Choroid plexus epithelial cell (primary cell): ENCODE measurements at regions not wholly inside any gene's neighbourhood (a gene's known extent, or its start where the extent isn't known, plus 50 kb on each side); places are given as distances from the start of the nearest gene placed in this dataset.

ENCODE experiments used
- DNase-seq: peaks from one replicate; pipeline ENCODE4 v3.0.0-alpha.2; 2010; ENCODE audit warnings: low read depth
- H3K4me3 ChIP-seq: 2 replicates; pipeline ENCODE4 v1.5.1; 2011; ENCODE audit warnings: low read depth, mild to moderate bottlenecking, control low read depth, low read length, moderate library complexity
- TF ChIP-seq, protein P1 (sequence below): conservative IDR thresholded peaks from 2 replicates; pipeline ENCODE4 v1.5.1; 2011; ENCODE audit warnings: low read depth, mild to moderate bottlenecking, control low read depth, inconsistent platforms, low read length, moderate library complexity

DNA sequence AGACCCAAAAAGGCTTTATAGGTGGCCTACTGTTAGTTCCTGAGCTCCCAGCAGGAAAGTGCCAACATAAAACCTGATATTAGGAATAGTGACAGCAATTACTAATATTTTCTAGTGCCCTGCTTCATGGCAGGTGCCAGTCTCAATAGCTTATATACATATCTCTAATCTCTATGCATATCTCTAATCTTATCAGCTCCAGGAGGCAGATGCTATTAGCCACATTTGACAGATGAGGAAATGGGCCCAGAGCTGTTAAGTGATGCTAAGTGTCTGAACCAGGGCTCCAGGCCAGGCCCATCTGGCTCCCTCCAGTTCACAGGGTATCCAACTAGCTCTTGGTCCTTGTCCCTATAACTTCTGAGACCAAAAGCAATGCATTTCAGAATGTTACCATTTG lies 142.5 kb downstream of the CHIC2 start:
- DNase-seq = no peak
- H3K4me3 ChIP-seq = no peak overlapping the region
- TF ChIP-seq, protein P1, sequence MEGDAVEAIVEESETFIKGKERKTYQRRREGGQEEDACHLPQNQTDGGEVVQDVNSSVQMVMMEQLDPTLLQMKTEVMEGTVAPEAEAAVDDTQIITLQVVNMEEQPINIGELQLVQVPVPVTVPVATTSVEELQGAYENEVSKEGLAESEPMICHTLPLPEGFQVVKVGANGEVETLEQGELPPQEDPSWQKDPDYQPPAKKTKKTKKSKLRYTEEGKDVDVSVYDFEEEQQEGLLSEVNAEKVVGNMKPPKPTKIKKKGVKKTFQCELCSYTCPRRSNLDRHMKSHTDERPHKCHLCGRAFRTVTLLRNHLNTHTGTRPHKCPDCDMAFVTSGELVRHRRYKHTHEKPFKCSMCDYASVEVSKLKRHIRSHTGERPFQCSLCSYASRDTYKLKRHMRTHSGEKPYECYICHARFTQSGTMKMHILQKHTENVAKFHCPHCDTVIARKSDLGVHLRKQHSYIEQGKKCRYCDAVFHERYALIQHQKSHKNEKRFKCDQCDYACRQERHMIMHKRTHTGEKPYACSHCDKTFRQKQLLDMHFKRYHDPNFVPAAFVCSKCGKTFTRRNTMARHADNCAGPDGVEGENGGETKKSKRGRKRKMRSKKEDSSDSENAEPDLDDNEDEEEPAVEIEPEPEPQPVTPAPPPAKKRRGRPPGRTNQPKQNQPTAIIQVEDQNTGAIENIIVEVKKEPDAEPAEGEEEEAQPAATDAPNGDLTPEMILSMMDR = no peak

- TF ChIP-seq, protein P1 = no peak
- DNase-seq = no peak
- no peak overlapping the region for H3K4me3 ChIP-seq
These were observed 143.5 kb downstream of the CHIC2 start for GRCh38 chr4:53920883-53921282.

DNA sequence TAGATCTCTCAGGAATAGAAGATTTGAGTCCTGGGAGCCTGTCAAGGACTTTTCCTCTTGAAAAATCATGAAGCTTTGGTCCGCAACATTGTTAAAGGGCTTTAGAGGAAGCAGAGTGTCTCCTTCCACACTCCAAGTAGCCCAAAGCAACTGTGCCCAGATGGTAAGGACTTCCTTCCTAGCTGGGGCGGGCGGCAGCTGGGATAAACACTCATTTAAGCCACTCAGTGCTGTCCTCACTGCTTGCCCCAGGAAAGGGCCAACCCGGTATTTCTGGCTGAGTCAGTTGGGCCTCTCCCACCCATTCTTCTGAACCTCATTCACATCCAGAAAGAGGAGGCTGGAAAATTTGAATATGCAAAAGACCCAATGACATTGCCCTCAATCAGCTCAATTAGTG lies 144.3 kb downstream of the CHIC2 start:
- DNase-seq = no peak
- H3K4me3 ChIP-seq = no peak overlapping the region
- TF ChIP-seq, protein P1 = no peak

GRCh38 chr4:53919535-53919934 lies 144.9 kb downstream of the CHIC2 start:
- DNase-seq = peak; percentile 54
- TF ChIP-seq, protein P1 = no peak
- no peak overlapping the region for H3K4me3 ChIP-seq

GRCh38 chr4:53917729-53918128 lies 146.7 kb downstream of the CHIC2 start:
- no peak overlapping the region for H3K4me3 ChIP-seq
- TF ChIP-seq, protein P1 = no peak
- no peak for DNase-seq

- H3K4me3 ChIP-seq = no peak overlapping the region
- peak; percentile 58 for DNase-seq
- TF ChIP-seq, protein P1 = no peak
These were observed 147.9 kb downstream of the CHIC2 start for GRCh38 chr4:53916431-53916889.

DNA sequence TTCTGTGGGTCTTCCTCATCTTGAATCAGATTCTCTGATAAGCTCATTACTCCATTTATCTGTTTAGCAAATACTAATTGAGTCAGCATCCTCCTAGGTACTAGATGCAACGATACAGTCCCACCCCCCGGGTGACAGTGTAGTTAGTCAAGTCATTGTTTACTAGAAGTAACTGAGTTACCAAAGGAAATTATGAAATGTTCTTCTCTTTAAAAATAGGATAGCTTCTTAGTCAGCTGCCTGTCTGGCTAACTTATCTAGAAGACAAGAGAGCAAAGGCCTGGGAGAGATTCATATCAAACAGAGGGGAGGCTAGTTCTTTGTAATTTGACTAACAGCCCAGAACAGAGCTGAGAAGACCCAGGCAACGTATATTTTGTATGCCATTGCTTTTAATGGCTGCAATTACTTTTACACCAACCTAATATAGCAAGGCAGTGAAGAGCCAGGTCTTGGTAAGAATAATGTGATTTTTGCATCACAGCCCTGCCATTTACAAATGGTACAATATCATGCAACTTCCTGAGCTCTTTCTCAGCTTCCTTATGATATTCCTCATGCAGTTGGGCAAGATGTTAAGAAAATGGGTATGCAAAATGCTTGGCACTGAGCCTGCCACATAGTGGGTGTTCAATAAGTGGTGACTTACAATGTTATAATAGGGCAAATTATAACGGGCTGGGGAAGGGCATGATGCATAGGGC lies 149.9 kb downstream of the CHIC2 start:
- no peak overlapping the region for H3K4me3 ChIP-seq
- peak; percentile 82 for DNase-seq
- TF ChIP-seq, protein P1 = no peak
